Gastrocnemius medialis (tissue), 4 donors: ENCODE measurements at regions not wholly inside any gene's neighbourhood (a gene's known extent, or its start where the extent isn't known, plus 50 kb on each side); places are given as distances from the start of the nearest gene placed in this dataset.

Experiments
- CTCF ChIP-seq, 5 experiments: fragments of 450-650 bp in 3 of 5; fragments of 200-600 bp in 2 of 5; sonication (generic) in 2 of 5; IDR thresholded peaks in 4 of 5; conservative IDR thresholded peaks in 1 of 5; 1 replicate in 4 of 5; 2 replicates in 1 of 5; pipeline ENCODE4 v1.5.1; 2016 to 2019; ENCODE audit warnings: antibody characterized with exemption in 5 of 5, mild to moderate bottlenecking in 3 of 5, moderate library complexity in 3 of 5
- POLR2A ChIP-seq, 2 donors: fragments of 450-650 bp; IDR thresholded peaks; one replicate each; pipeline ENCODE4 v1.6.1; 2017; ENCODE audit warnings: antibody characterized with exemption in 2 of 2, mild to moderate bottlenecking in 2 of 2, moderate library complexity in 2 of 2

- no peak for TF ChIP-seq CTCF (IDR thresholded peaks at IDR 0.05 in 4 of 5, conservative IDR thresholded peaks at IDR 0.05 in 1 of 5)
- TF ChIP-seq POLR2A (IDR thresholded peaks at IDR 0.05), result no peak
Observed at GRCh38 chr14:27315947-27316346, 718.1 kb upstream of the NOVA1 start.
